Adipocyte (in vitro differentiated cells): ENCODE measurements at regions not wholly inside any gene's neighbourhood (a gene's known extent, or its start where the extent isn't known, plus 50 kb on each side); places are given as distances from the start of the nearest gene placed in this dataset.

Source experiments
- DNase-seq: peaks from one replicate; pipeline ENCODE4 v3.0.0-alpha.2; 2015; ENCODE audit warnings: low read depth
- H3K27me3 ChIP-seq: replicated peaks from 2 replicates; pipeline ENCODE4 v1.7.0; 2013; ENCODE audit warnings: mild to moderate bottlenecking, low read length, moderate library complexity; ENCODE audit not compliant: control insufficient read depth, insufficient read depth
- H3K36me3 ChIP-seq: 2 replicates; pipeline ENCODE4 v1.7.0; 2013; ENCODE audit warnings: low read length, mild to moderate bottlenecking, moderate library complexity; ENCODE audit not compliant: control insufficient read depth, insufficient read depth, severe bottlenecking
- H3K4me1 ChIP-seq: 2 replicates; pipeline ENCODE4 v1.7.0; 2013; ENCODE audit warnings: mild to moderate bottlenecking, low read length, moderate library complexity; ENCODE audit not compliant: control insufficient read depth, insufficient read depth
- H3K4me3 ChIP-seq: 2 replicates; pipeline ENCODE4 v1.7.0; 2013; ENCODE audit warnings: mild to moderate bottlenecking, low read length, moderate library complexity
- H3K9ac ChIP-seq: 2 replicates; pipeline ENCODE4 v1.7.0; 2013; ENCODE audit warnings: mild to moderate bottlenecking, low read length, moderate library complexity
- H3K9me3 ChIP-seq: 2 replicates; pipeline ENCODE4 v1.7.0; 2013; ENCODE audit warnings: mild to moderate bottlenecking, low read length, moderate library complexity; ENCODE audit not compliant: control insufficient read depth

GRCh38 chr4:3848323-3848722 lies 82.1 kb downstream of the ADRA2C start:
- Histone ChIP-seq H3K27me3 (peaks cover 76% of the 10 kb centered on the region), H3K4me1 (no peaks in the 10 kb centered on the region), H3K36me3 (no peaks in the 10 kb centered on the region), H3K9ac (no peak overlapping the region), H3K9me3 (peaks cover 32% of the 10 kb centered on the region), H3K4me3 (no peak overlapping the region)
- no peak for DNase-seq

DNA sequence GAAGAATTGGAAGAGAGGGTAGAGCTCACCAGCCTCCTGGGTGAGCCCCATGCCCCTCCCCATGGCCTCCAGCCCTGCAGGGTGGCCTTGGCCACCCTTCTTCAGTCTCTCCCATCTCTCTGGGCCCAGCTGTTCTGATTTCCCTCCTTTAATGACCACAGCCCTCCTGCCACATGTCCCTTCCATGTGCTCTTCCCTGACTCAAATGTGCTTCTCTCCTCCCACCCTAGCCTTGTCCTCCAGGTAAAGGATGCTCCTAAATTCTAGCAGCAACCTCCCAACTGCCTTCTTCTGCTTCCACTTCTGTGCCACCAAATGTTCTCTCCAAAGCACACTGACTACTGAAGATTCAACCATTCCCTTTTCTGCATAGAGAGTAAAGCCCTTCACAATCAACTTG lies 83.0 kb downstream of the ADRA2C start:
- Histone ChIP-seq H3K27me3 (peaks cover 75% of the 10 kb centered on the region), H3K9me3 (peaks cover 32% of the 10 kb centered on the region), H3K36me3 (no peaks in the 10 kb centered on the region), H3K9ac (no peak overlapping the region), H3K4me3 (no peak overlapping the region), H3K4me1 (no peaks in the 10 kb centered on the region)
- no peak for DNase-seq

DNA sequence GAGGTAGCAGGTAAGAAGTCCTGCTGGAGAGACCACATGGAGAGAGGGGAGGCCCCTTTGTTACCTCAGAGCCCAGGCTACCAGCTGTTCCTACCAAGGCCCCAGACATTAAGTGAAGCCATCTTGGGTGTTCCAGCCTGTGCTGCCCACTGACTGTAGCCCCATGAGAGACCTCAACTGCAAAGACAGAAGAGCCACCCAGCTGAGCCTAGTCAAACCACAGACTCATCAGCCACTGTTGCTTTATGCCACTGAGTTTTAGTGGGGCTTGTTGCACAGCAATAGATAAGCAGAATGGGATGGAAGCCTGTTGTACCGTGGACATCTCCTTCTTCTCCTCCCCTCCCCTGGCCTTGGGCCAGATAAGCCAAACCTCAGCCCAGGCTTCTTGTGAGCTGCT lies 83.9 kb downstream of the ADRA2C start:
- Histone ChIP-seq H3K36me3 (no peaks in the 10 kb centered on the region), H3K9ac (no peak overlapping the region), H3K4me1 (no peaks in the 10 kb centered on the region), H3K4me3 (no peak overlapping the region), H3K27me3 (peaks cover 75% of the 10 kb centered on the region), H3K9me3 (peaks cover 32% of the 10 kb centered on the region)
- no peak for DNase-seq

- Histone ChIP-seq H3K9ac (no peak overlapping the region), H3K4me3 (no peak overlapping the region), H3K4me1 (no peaks in the 10 kb centered on the region), H3K27me3 (peaks cover 69% of the 10 kb centered on the region), H3K9me3 (peaks cover 32% of the 10 kb centered on the region), H3K36me3 (no peaks in the 10 kb centered on the region)
- DNase-seq, result peak; percentile 44
These were observed 85.0 kb downstream of the ADRA2C start for GRCh38 chr4:3851211-3851610.

- peaks cover 76% of the 10 kb centered on the region for H3K27me3 ChIP-seq
- H3K4me3 ChIP-seq, result no peak overlapping the region
- peaks cover 32% of the 10 kb centered on the region for H3K9me3 ChIP-seq
- H3K36me3 ChIP-seq, result no peaks in the 10 kb centered on the region
- H3K9ac ChIP-seq, result no peak overlapping the region
- H3K4me1 ChIP-seq, result no peaks in the 10 kb centered on the region
- DNase-seq, result no peak
These were observed 85.7 kb downstream of the ADRA2C start for GRCh38 chr4:3851881-3852280.

- Histone ChIP-seq H3K36me3 (no peaks in the 10 kb centered on the region), H3K4me1 (no peaks in the 10 kb centered on the region), H3K9me3 (peaks cover 29% of the 10 kb centered on the region), H3K4me3 (no peak overlapping the region), H3K9ac (no peak overlapping the region), H3K27me3 (peaks cover 73% of the 10 kb centered on the region)
- no peak for DNase-seq
These were observed 86.1 kb downstream of the ADRA2C start for GRCh38 chr4:3852309-3852708.

- Histone ChIP-seq H3K9ac (no peak overlapping the region), H3K27me3 (peaks cover 71% of the 10 kb centered on the region), H3K9me3 (peaks cover 27% of the 10 kb centered on the region), H3K4me1 (no peaks in the 10 kb centered on the region), H3K4me3 (no peak overlapping the region), H3K36me3 (no peaks in the 10 kb centered on the region)
- no peak for DNase-seq
These were observed 86.5 kb downstream of the ADRA2C start for GRCh38 chr4:3852711-3853110.

DNA sequence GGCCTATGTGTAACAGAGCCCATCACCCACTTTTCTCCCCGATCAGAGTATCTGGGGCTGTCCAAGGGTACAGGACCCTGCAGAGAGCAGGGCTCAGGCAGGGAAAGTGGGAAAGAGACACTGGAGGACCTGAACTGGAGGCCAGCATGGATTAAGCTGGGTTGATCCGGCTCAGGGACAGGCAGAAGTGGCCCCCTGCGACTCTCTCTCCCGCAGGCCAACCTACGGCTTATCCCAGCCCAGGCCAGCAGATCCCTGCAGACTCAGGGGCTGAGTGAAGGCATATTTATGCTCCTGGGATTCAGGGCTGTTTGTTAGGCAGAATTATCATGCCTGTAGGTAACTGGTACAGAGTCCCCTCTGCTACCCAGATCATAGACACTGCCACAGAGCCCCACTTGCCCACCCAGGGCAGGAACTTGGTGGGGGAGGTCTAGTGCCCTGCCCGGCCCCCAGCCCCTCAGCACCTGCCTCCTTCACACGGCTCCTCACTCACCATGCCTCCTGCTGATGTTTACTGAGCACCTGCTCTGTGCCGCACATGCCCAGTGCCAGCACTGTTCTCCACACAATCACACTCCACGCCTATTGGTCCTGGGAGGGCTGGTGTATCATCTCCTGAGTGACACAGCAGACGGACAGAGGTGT lies 87.3 kb downstream of the ADRA2C start:
- Histone ChIP-seq H3K9me3 (peaks cover 22% of the 10 kb centered on the region), H3K4me1 (no peaks in the 10 kb centered on the region), H3K36me3 (no peaks in the 10 kb centered on the region), H3K9ac (no peak overlapping the region), H3K4me3 (no peak overlapping the region), H3K27me3 (peaks cover 67% of the 10 kb centered on the region)
- no peak for DNase-seq

DNA sequence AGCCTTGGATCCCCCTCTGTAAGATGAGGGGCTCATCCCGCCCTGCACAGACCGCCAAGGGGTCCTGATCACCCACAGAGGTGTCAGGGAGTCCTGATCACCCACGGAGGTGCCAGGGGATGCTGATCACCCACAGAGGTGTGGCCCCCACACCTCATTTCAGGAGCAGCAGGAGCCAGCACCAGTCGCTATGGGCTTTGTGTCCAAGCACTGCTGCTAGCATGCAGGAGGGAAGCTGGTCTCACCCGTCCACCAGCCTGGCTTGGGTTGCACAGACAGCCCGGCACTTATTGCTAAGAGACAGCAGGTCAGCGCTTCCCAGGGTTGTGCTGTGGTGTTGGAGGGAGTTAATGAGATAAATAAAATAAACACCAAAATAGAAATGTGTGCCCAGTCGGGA lies 88.5 kb downstream of the ADRA2C start:
- H3K4me1 ChIP-seq, result no peaks in the 10 kb centered on the region
- H3K9ac ChIP-seq, result no peak overlapping the region
- DNase-seq, result no peak
- H3K4me3 ChIP-seq, result no peak overlapping the region
- H3K9me3 ChIP-seq, result peaks cover 12% of the 10 kb centered on the region
- H3K27me3 ChIP-seq, result peaks cover 68% of the 10 kb centered on the region
- no peaks in the 10 kb centered on the region for H3K36me3 ChIP-seq

- no peaks in the 10 kb centered on the region for H3K4me1 ChIP-seq
- H3K27me3 ChIP-seq, result peaks cover 72% of the 10 kb centered on the region
- no peak overlapping the region for H3K9ac ChIP-seq
These were observed 89.5 kb downstream of the ADRA2C start for GRCh38 chr4:3855646-3856045.

DNA sequence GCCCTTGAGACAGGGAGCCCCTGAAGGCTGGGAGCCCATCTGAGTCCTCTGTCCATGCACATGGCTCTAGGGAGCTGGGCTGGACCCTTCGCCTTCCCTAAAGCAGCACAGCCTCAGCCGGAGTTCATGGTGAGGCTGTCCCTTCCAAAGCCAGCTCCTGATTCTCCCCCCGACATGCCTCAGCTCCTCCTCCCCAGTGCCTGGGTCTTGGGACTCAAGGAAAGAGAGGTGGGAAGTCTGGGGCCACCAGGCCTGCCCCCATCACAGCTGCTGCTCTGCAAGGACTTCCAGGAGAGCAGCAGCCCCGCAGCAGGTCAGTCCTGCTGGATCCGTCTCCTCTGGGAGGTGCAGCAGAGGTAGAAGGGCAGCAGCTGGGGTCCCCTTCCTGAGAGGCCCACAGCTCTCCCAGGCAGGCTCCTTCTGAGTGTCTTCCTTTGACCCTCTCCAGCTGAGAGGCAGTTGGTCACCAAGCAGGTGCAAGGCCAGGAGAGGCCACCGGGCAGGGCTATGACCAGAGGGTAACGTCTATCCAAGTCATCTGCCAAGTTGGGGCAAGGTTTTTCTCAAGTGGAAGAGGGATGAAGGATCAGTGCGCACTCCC lies 90.5 kb downstream of the ADRA2C start:
- peaks cover 73% of the 10 kb centered on the region for H3K27me3 ChIP-seq
- no peak for DNase-seq
- H3K4me3 ChIP-seq, result no peak overlapping the region
- H3K9me3 ChIP-seq, result no peaks in the 10 kb centered on the region
- no peaks in the 10 kb centered on the region for H3K36me3 ChIP-seq
- H3K4me1 ChIP-seq, result no peaks in the 10 kb centered on the region
- H3K9ac ChIP-seq, result no peak overlapping the region

More at GRCh38 chr4:3855646-3856045, 89.5 kb downstream of the ADRA2C start:
- DNase-seq, result no peak
- Histone ChIP-seq H3K9me3 (peaks cover 3% of the 10 kb centered on the region), H3K36me3 (no peaks in the 10 kb centered on the region), H3K4me3 (no peak overlapping the region)
